GM21367 (cell line): ENCODE measurements at regions not wholly inside any gene's neighbourhood (a gene's known extent, or its start where the extent isn't known, plus 50 kb on each side); places are given as distances from the start of the nearest gene placed in this dataset.
A peak's percentile ranks its signal among the peaks of the same experiment; 100 is the strongest.
"Not testable (repeated sequence)": the region's sequence is repeated elsewhere in the genome, so short reads cannot be mapped to it uniquely, and the experiment has no call there.

Source experiments
- ATAC-seq: cut with Tn5 transposase; IDR thresholded peaks from one replicate; pipeline ENCODE4 v1.9.1; 2021; ENCODE audit not compliant: unreplicated experiment

DNA sequence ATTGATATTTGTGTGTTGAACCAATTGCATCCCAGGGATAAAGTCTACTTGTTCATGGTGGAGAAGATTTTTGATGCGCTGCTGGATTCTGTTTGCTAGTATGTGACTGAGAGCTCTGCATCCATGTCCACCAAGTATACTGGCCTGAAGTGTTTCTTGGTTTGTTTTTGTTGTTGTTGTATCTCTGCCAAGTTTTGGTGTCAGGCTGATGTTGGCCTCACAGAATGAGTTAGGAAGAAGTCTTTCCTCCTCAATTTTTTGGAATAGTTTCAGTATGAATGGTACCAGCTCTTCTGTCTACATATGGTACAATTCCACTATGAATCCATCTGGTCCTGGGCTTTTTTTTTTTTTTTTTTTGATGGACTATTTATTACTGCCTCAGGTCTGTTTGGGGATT is 50.9 kb upstream of the OSTN start:
- ATAC-seq, result no peak

DNA sequence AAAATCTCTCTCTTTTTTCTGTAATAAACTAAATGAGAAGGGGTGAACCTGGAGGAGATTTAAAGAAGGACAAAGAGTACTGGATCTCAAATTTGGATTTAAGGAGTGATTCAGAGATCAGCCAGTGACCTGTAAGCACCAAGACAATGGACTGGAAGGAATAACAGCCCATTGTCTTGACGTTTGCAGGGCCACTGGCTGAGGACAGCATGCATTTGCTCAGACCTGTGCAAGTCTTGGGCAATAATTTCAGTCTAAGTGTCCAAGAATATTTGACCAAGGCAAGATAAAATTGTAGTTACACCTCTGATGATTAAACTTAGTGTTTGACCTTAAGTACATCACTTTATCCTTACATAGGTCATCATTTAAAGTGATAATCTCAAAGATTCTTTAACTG is 55.8 kb upstream of the OSTN start:
- ATAC-seq, result no peak

DNA sequence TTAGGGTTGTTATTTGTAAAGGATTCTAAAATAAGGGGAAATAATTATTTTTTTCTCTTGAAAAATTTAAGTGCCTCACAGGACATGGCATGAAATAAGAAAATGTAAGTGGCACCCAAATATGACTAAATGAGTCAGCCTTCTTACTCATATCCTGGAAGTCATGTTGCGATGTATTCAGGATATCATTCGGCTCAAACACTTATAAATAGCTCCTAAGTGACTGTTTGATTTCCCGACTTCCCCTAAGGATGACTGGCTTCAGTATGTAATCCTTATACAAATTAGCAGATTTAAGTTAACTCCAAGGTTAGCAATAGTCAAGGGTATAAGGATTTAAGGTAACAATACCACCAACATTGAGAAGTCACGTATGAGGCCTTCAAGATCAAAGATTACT is 57.3 kb upstream of the OSTN start:
- ATAC-seq, result no peak

DNA sequence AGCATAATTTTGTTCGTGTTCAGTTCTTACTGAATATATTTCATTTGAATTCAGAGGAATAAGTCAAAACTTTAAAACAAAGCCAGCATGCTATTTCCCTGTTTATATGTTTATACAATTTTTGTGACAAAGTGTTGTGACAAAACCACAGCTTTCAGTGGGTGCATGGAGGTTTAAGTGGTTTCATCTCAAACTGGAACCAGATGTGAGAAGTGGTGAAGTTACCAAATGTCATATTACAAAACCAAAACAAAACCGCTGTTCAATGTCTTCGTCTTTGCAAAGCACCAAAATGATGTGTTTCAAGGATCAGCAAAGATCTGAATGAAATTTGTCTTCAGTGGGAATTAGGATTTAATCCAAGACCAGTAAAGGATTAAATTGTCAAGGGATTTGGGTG is 59.3 kb upstream of the OSTN start:
- peak; percentile 59 for ATAC-seq

DNA sequence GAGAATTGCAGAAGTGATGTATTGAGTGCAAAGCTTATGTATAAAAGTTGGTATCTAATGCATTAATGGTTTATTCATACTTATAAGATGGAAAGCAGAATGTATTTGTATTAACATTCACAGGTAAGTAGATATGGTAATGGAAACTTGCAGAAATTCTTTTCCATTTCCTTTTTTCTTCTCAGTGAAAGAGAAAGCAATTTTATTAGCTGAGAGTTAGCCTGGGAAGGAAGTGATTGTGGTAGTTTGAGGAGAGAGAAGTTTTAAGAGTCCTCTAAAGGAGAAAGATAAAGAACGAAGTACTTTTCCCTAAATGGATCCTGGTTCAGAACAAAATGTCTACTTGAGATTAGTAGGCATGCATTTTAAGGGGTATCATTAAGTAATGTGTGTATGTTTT is 60.1 kb upstream of the OSTN start:
- peak; percentile 35 for ATAC-seq

DNA sequence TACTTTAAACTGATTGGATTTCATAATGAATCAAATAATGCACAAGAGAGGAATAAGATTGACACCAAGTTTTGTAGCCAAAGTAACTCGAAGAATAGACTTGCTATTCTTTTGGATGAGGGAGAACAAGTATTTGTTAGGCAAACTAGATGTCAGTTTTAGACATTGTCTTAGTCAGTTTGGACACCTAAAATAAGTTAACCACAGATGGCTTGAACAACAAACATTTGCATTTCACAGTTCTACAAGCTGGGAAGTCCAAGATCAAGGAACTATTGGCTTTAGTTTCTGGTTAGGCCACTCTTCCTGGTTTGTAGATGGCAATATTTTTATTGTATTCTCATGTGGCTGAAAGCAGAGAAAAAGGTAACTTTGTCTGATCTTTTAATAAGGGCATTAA is 61.3 kb upstream of the OSTN start:
- ATAC-seq, result no peak

DNA sequence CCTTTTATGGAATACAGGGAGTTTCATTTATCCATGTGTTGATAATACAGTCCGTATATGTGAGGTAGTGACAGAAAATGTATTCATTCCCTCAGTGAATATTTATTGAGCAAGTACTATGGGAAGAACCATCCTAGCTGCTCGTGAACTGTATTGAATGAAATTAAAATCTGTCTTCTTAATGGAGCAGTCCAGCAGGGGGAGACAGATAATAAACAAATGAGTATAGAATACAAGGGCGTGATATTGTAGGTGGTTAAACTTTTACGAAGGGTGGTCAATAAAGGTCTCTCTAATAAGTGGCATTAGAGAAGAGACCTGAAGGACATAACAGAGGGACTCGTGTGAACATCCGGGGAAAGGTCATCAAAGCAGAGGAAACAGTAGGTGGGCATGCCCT is 62.7 kb upstream of the OSTN start:
- ATAC-seq, result no peak

DNA sequence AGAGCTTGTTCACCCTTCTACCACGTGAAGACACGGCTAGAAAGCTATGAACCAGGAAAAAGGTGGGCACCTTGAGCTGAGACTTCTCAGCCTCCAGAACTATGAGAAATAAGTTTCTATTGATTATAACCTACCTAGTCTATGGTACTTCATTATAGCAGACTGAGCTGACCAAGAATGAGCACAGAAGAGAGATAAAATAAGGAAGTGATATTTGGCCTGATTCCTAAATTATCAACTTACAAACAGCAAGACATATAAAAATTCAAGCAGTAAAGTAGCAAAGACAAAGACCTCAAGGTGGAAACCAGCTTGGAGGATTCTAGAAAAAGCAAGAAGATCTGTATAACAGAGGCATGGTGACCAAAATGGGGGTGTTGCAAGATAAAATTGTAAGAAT is 63.9 kb upstream of the OSTN start:
- no peak for ATAC-seq

DNA sequence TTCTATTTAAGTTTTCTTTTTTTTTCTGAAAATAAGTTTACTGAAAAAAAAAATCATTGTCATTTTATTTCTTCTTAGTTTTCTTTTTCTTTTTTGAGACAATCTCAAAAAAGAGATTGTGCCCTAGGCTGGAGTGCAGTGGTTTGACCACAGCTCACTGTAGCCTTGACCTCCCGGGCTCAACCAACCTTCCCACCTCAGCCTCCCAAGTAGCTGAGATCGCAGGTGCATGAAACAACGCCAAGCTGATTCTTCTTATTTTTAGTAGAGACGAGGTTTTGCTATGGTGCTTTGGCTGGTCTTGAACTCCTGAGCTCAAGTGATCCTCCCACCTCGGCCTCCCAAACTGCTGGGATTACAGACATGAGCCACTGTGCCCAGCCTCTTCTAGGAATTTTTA is 65.7 kb upstream of the OSTN start:
- no peak for ATAC-seq

DNA sequence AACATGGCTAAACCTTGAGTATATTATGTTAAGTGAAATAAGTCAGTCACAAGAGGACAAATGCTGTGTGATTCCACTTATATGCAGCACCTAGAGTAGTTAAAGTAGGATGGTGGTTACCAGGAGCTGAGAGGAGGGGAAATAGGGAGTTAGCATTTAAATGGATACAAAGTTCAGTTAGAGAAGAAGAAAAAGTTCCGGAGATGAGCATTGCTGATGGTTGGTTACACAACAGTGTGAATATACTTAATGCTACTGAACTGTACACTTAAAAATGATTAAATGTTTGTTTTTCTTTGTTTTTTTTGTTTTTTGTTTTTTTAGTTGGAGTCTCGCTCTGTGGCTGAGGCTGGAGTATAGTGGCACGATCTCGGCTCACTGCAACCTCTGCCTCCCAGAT is 67.7 kb upstream of the OSTN start:
- no peak for ATAC-seq

DNA sequence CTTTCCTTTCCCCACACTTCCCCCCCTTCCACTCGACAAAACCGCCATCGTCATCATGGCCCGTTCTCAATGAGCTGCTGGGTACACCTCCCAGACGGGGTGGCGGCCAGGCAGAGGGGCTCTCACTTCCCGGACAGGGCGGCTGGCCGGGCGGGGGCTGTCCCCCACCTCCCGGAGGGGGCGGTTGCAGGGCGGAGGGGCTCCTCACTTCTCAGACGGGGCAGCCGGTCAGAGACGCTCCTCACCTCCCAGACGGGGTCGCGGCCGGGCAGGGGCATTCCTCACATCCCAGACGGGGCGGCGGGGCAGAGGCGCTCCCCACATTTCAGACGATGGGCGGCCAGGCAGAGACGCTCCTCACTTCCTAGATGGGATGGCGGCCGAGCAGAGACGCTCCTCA is 74.2 kb upstream of the OSTN start:
- not testable (repeated sequence) for ATAC-seq

DNA sequence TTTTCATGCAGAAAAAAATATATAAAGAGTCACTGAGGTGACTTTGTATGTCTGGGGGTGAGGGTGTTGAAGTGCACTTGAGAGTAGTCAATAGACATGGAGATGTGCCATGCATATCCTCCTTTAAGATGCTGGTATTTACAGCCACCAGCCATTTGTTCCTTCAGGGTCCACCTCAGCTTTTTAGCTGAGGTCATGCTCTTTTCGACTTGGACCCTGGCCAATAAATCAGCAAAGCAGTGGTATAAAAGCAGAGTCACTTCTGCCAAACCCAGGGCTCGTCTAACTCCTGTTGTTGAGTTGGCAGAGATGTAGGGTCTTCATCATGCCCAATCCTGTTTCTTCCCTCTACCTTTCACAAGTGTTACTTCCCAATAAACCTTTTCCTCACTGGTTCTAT is 75.1 kb upstream of the OSTN start:
- ATAC-seq, result no peak

DNA sequence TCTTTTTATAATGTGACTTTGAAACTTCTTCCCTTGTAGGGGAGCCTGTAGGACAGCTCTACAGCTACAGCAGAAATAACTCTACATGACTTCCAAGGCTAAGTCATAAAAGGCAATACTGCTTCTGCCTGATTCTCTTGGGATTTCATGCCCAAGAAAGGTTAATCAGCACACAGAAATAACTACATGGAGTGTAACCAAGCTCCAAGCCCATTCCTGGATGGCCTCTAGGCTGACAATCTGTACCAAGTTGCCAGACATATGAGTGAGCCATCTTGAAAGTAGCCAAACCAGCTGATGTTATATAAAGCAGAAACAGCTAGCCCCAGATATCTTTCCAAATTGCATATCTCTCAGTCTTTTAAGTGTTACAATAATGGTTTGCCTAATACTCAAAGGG is 75.8 kb upstream of the OSTN start:
- ATAC-seq, result no peak

DNA sequence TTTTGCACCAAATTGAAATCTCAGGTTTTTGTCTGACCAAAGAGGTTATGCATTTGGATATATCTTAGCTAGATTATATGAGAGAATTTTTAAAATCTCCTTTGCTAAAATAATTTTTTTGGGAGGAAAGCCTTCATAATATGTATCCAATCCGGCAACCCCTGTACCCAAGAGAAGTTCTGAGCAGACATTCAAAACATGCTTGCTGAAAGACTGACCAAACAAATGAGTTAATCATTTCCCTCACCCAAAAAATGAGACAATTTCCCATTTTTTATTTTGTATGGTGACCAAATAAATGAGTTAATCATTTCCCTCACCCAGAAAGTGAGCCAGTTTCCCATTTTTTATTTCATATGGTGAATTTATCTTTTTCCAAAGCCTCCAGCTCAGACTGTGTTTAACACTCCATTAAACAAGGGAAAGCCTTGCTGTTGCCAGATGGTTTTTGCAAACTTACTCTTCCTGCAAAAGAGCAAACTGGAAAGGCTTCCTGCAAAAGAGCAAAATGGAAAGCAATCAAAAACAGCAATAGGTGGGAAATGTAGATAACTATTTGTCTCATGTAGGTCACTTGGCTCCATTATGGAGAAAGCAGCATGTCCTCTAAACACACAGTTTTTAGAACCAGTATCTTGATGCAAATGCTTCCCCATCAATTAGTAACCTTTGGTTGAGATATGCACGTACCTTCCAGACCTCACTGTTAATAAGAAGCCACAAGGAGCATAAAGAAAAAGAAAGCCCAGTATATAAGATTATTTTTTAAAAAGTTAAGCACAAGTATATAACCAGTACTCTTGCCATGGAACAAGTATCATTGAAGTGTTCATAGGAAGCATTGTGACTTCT is 78.4 kb upstream of the OSTN start:
- peak; percentile 45 for ATAC-seq

DNA sequence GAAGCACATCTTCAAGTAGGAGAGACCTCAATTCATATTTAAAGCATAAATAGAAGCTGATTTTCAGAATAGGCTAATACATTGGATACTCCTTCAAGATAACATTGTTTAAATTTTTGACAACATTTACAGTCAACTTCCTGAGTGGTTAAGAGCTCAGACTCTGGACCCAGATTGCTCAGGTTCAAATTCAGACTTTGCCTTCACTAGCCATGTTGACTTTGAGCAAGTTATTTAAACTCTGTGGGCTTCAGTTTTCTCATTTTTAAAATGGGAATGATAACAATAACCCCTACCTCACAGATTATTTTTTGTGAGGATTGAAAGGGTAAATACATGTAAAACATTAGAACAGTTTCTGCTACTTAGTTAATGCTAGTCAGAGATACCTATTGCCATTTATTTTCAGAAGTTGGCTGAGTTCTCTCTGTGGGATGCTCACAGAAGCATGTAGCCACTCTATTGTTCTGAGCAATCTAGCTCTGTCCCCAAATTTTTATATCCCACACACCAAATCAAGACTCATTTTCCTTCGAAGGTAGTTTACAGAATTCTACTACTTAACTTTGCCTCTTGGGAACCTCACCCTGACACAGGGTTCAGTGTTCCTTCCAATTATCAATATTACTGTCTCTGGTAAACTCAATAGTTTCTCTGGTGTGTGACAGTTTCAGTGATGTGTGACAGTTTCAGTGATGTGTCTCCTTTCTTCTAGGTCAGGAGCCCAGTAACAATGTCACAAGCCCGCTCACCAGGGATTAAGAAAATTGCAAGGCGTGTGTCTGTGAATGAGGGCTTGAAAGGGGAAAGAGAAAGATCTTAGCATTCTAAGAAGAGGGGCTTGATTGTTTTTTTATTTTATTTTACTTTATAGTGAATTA is 79.4 kb upstream of the OSTN start:
- ATAC-seq, result peak; percentile 73

DNA sequence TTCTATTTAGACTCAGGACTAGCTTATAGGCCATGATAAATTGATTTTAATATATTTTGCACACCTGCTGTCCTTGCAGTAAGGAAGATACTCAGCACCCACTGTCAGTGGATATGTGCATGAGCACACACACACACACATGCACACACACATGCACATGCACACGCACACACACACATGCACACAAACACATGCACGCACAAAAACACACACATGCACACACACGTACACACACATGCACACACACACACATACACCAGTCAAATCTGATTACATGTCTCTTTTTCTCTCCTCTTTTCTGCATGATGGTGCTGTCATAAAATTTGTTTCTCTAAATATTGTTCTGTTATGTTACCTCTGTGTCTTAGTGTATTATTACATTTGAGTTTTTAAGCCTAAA is 87.3 kb upstream of the OSTN start:
- no peak for ATAC-seq

DNA sequence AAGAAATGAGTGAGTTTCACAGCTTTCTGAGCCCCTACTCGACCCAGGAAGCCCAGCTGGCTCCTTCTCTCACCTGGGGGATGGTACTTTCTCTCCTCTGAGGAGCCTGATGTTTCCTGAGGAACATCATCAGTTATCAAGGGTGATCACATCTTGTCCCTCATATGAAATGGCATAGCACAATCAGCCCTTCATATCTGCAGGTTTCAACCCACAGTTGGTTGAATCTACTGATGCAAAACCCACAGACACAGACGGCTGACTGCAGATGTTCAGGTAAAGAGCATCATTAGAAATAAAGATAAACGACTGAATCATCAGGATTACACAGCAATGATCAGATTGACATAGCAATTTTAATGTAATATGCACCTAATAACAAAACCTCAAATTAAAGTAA is 93.6 kb upstream of the OSTN start:
- ATAC-seq, result peak; percentile 80

DNA sequence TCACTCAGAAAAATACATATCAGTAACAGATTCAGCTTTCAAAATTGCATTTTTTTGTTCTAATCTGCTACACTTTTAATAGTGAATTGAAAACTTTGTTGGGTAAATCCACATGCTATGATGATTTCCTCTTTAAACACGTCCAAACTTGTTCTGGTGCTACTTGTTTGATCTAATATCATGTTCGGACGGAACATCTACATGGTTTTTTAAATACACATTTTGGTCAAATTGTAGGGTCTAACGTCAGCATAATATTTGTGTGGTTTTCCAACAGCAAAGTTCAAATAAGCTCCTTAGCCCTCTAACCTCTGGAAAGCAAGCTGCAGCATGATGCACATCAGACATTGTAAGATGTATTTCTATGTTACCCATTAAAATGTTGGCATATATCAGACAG is 98.5 kb upstream of the OSTN start:
- ATAC-seq, result no peak

DNA sequence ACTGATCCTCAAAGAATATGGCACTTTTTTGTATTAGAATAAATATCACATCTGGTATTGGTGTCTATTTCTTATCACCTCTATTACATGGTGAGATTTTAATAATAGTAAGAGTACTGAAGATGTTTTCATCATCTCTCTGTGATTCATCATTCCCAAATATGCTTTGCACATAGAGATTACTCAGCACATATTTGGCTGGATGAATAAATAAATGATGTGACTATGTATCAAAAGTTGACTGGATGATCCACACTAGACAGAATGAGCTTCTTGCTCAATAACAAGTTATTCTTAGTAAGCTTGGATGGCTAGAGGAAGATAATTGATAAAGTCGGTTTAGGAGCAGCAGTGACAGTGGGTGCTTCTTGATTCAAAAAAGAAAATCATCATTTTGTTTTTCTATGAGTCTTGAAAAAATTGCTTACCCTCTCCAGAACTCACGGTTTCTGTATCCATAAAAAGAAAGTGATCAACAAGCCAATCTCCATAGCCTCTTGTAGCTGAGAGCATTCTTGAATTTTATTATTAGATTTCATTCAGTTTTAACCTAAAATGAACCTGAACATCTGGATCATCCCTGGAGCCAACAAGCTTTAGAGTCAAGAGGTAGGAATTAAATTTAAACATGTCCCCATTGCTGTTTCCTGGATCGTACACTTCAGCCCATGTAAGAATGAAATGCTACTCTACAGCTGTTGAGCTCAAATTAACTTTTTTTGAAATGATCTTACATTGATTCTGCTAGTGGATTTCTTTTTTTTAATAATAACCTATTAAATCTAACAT is 104.8 kb upstream of the OSTN start:
- no peak for ATAC-seq

DNA sequence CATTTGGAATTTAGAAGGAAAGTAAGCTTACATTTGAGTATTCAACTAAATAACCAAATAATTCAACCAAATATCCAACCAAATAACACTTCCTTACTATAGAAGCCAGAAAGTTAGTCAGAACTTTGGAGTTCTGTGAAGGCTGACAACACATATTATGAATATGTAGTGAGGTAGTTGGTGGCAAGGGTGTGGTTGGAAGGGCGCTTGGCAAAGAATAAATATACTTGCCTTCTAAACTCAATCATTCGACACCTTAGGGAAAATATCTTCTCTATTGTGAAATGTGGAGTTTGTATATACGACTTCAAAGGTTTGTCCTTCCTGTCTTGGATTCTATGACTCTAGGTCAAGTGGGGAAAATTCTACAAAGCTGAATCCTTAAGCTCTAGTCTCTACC is 111.7 kb upstream of the OSTN start:
- no peak for ATAC-seq

DNA sequence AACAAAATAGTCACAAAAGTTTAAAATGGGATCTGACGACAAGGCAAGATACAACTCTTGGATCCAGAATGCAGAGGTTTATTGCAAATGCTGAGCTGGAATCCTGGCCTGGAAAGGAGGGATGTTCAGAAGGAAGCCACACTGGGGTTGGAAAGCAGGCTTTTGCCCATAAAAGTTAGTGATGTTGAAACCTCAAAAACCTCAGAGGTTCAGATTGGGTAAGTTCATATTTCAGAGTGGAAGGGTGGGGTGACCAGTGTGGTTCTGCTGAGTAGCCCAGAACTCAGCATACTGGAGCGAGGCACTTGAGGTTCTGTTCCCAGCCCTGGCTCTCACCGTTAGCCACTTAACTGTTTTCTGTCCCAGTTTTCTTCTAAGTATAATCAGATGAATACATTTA is 114.0 kb upstream of the OSTN start:
- no peak for ATAC-seq

DNA sequence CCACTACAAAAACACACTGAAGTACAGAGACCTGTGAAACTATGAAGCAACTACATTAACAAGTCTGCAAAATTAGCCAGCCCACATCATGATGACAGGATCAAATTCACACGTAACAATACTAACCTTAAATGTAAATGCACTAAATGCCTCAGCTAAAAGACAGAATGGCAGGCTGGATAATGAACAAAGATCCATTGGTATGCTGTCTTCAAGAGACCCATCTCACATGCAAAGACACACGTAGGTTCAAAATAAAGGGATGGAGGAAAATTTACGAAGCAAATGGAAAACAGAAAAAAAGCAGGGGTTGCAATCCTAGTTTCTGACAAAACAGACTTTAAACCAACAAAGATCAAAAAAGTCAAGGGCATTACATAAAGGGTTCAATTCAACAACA is 120.1 kb upstream of the OSTN start:
- ATAC-seq, result not testable (repeated sequence)
